ENCODE measurements at regions not wholly inside any gene's neighbourhood (a gene's known extent, or its start where the extent isn't known, plus 50 kb on each side); places are given as distances from the start of the nearest gene placed in this dataset.
A peak's percentile ranks its signal among the peaks of the same experiment; 100 is the strongest.

DNA sequence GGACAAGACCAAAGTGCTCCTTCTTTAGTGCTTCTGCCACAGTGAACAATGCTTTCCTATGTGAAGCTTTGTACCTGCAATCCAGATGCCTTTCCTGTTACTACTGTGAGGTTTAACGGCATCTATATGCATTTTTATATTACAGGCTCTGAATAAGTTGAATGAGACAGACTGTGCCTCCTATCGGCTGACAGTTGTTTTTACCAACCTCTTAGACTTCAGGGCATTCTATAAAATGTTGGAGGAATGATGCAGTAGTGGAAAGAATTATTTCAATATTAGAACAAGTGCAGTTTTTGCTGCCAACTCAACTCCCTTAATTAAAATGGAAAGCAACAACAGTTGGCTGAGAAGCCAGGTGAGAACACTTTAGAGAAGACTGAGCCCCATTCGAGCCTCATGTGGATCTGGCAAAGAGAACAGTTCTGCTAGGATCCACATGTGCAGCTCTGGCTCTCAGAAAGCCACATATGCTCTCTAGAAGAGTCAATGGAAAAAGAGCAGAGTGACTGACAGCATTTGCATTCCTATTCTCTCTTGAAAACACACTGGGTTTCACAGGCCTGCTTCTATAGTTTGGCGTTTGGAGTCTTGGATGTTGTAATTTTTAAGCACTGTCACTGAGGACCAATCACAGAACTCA, 147.5 kb downstream of the LURAP1L start:
- no peak for TF ChIP-seq EZH2 (IDR thresholded peaks at IDR 0.05; ENCODE audit: borderline replicate concordance, low read depth, low read length, poor library complexity, severe bottlenecking)
- TF ChIP-seq, protein P1, sequence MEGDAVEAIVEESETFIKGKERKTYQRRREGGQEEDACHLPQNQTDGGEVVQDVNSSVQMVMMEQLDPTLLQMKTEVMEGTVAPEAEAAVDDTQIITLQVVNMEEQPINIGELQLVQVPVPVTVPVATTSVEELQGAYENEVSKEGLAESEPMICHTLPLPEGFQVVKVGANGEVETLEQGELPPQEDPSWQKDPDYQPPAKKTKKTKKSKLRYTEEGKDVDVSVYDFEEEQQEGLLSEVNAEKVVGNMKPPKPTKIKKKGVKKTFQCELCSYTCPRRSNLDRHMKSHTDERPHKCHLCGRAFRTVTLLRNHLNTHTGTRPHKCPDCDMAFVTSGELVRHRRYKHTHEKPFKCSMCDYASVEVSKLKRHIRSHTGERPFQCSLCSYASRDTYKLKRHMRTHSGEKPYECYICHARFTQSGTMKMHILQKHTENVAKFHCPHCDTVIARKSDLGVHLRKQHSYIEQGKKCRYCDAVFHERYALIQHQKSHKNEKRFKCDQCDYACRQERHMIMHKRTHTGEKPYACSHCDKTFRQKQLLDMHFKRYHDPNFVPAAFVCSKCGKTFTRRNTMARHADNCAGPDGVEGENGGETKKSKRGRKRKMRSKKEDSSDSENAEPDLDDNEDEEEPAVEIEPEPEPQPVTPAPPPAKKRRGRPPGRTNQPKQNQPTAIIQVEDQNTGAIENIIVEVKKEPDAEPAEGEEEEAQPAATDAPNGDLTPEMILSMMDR (conservative IDR thresholded peaks at IDR 0.05; ENCODE audit: low read depth, low read length) = no peak
- Histone ChIP-seq H3K4me1 (ENCODE audit: insufficient read depth, low read length, poor library complexity, severe bottlenecking) (no peaks in the 10 kb centered on the region), H3K27me3 (replicated peaks; ENCODE audit: insufficient read depth, low read depth, low read length, poor library complexity) (no peaks in the 10 kb centered on the region), H3K27ac (ENCODE audit: low read depth, low read length, poor library complexity, severe bottlenecking) (no peak overlapping the region), H3K4me3 (ENCODE audit: low read depth, low read length, poor library complexity, severe bottlenecking) (no peak overlapping the region), H3K36me3 (ENCODE audit: insufficient read depth, low read length, poor library complexity, severe bottlenecking) (no peaks in the 10 kb centered on the region), H3K9me3 (ENCODE audit: low read depth, low read length, poor library complexity, severe bottlenecking) (no peaks in the 10 kb centered on the region)
- DNase-seq (ENCODE audit: low spot score) = no peak
- no TSS peak for BruUV-seq (replicated peaks)
- POLR2A ChIA-PET (ENCODE audit: low non-redundant PET) = no interaction called here
- CTCF ChIA-PET = no interaction called here
- intact Hi-C loops (cut with micrococcal nuclease; ENCODE audit: unreplicated experiment) = no loop called here

DNA sequence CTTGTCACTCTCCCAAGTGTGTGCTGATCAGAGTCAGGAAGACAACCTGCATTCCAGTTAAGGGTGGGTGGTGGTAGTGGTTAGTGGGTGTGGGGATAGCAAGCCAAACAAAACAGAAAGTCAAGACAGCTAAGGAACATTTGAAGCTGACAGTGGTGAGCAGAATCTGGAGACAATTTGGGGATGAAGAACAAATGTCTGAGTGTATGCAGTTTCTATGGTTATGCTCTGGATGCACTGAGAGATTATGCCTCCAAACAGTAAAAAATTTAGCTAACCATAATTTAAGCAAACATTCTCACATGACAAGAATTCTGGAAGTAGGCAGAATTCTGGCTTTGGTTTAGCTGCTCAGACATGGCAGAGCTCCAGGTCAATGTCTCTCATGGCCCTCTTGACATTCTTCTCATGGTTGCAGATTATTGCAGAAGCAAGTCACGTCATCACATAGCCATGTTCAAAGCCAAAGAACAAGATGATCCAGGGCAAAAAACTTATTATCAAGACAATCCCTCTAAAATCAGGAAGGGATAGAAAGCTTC, 148.7 kb downstream of the LURAP1L start:
- intact Hi-C loops (cut with micrococcal nuclease; ENCODE audit: unreplicated experiment) = no loop called here
- ChIA-PET POLR2A (ENCODE audit: low non-redundant PET) (no interaction called here), CTCF (no interaction called here)
- no peaks in the 10 kb centered on the region for H3K9me3 ChIP-seq (ENCODE audit: low read depth, low read length, poor library complexity, severe bottlenecking)
- H3K27me3 ChIP-seq (replicated peaks; ENCODE audit: insufficient read depth, low read depth, low read length, poor library complexity) = no peaks in the 10 kb centered on the region
- H3K4me3 ChIP-seq (ENCODE audit: low read depth, low read length, poor library complexity, severe bottlenecking) = no peak overlapping the region
- no peak for DNase-seq (ENCODE audit: low spot score)
- no TSS peak for BruUV-seq (replicated peaks)
- H3K27ac ChIP-seq (ENCODE audit: low read depth, low read length, poor library complexity, severe bottlenecking) = no peak overlapping the region
- TF ChIP-seq, protein P1 (conservative IDR thresholded peaks at IDR 0.05; ENCODE audit: low read depth, low read length) = no peak
- TF ChIP-seq EZH2 (IDR thresholded peaks at IDR 0.05; ENCODE audit: borderline replicate concordance, low read depth, low read length, poor library complexity, severe bottlenecking) = no peak
- H3K36me3 ChIP-seq (ENCODE audit: insufficient read depth, low read length, poor library complexity, severe bottlenecking) = no peaks in the 10 kb centered on the region
- H3K4me1 ChIP-seq (ENCODE audit: insufficient read depth, low read length, poor library complexity, severe bottlenecking) = no peaks in the 10 kb centered on the region

DNA sequence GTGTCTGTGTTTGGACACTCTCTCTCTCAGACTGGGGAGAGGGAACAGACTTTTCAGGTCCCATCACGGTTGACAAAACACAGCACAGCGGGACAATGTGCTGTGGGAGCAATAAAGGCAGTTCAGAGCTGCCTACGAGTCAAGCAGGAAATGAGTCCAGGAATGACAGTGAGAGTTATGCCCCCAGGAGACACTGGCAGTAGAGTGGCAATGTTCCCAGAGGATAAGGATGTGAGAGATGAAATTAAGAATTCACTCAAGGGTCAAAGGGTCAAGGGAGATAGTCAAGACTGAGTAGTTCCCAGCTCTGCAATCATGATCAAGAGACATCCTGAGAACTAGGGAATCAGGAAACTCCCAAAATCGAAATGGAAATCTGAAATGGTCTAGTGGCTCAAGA, 156.1 kb downstream of the LURAP1L start:
- Histone ChIP-seq H3K27ac (ENCODE audit: low read depth, low read length, poor library complexity, severe bottlenecking) (no peak overlapping the region), H3K27me3 (replicated peaks; ENCODE audit: insufficient read depth, low read depth, low read length, poor library complexity) (no peaks in the 10 kb centered on the region), H3K36me3 (ENCODE audit: insufficient read depth, low read length, poor library complexity, severe bottlenecking) (no peaks in the 10 kb centered on the region), H3K4me3 (ENCODE audit: low read depth, low read length, poor library complexity, severe bottlenecking) (no peak overlapping the region), H3K9me3 (ENCODE audit: low read depth, low read length, poor library complexity, severe bottlenecking) (no peaks in the 10 kb centered on the region), H3K4me1 (ENCODE audit: insufficient read depth, low read length, poor library complexity, severe bottlenecking) (peaks cover 9% of the 10 kb centered on the region)
- no TSS peak for BruUV-seq (replicated peaks)
- TF ChIP-seq EZH2 (IDR thresholded peaks at IDR 0.05; ENCODE audit: borderline replicate concordance, low read depth, low read length, poor library complexity, severe bottlenecking) = no peak
- TF ChIP-seq, protein P1 (conservative IDR thresholded peaks at IDR 0.05; ENCODE audit: low read depth, low read length) = no peak
- DNase-seq (ENCODE audit: low spot score) = peak; percentile 67
- ChIA-PET CTCF (no interaction called here), POLR2A (ENCODE audit: low non-redundant PET) (no interaction called here)
- intact Hi-C loops (cut with micrococcal nuclease; ENCODE audit: unreplicated experiment) = no loop called here

Measured in A673 (cell line).